HG03095 (cell line): ENCODE measurements at regions not wholly inside any gene's neighbourhood (a gene's known extent, or its start where the extent isn't known, plus 50 kb on each side); places are given as distances from the start of the nearest gene placed in this dataset.

Experiments
- ATAC-seq: cut with Tn5 transposase; IDR thresholded peaks from one replicate; pipeline ENCODE4 v1.9.1; 2021; ENCODE audit warnings: moderate library complexity; ENCODE audit not compliant: unreplicated experiment

- no peak for ATAC-seq
Measured at GRCh38 chr18:39414009-39414700, 1848.6 kb upstream of the CELF4 start.

GRCh38 chr18:39406941-39407340 is 1841.3 kb upstream of the CELF4 start:
- ATAC-seq: no peak

GRCh38 chr18:39403121-39403520 is 1837.5 kb upstream of the CELF4 start:
- no peak for ATAC-seq

GRCh38 chr18:39399662-39400061 is 1834.1 kb upstream of the CELF4 start:
- ATAC-seq: no peak

- ATAC-seq: no peak
Measured at GRCh38 chr18:39396168-39396567, 1830.6 kb upstream of the CELF4 start.

GRCh38 chr18:39389800-39390379 is 1824.3 kb upstream of the CELF4 start:
- no peak for ATAC-seq

GRCh38 chr18:39380866-39381265 is 1815.3 kb upstream of the CELF4 start:
- ATAC-seq: no peak

GRCh38 chr18:39380186-39380725 is 1814.7 kb upstream of the CELF4 start:
- ATAC-seq: no peak

GRCh38 chr18:39375066-39375465 is 1809.5 kb upstream of the CELF4 start:
- ATAC-seq: no peak

- ATAC-seq: no peak
Measured at GRCh38 chr18:39371996-39372395, 1806.4 kb upstream of the CELF4 start.

- no peak for ATAC-seq
Measured at GRCh38 chr18:39366656-39367055, 1801.1 kb upstream of the CELF4 start.

GRCh38 chr18:39365836-39366485 is 1800.4 kb upstream of the CELF4 start:
- ATAC-seq: no peak

- ATAC-seq: no peak
Measured at GRCh38 chr18:39360072-39360471, 1794.5 kb upstream of the CELF4 start.

- no peak for ATAC-seq
Measured at GRCh38 chr18:39359636-39360035, 1794.0 kb upstream of the CELF4 start.

- no peak for ATAC-seq
Measured at GRCh38 chr18:39350945-39351344, 1785.3 kb upstream of the CELF4 start.

GRCh38 chr18:39349801-39350200 is 1784.2 kb upstream of the CELF4 start:
- no peak for ATAC-seq

GRCh38 chr18:39348757-39349156 is 1783.2 kb upstream of the CELF4 start:
- no peak for ATAC-seq

GRCh38 chr18:39347701-39348100 is 1782.1 kb upstream of the CELF4 start:
- ATAC-seq: no peak

GRCh38 chr18:39346916-39347315 is 1781.3 kb upstream of the CELF4 start:
- no peak for ATAC-seq

- no peak for ATAC-seq
Measured at GRCh38 chr18:39345321-39345720, 1779.7 kb upstream of the CELF4 start.

GRCh38 chr18:39344487-39344886 is 1778.9 kb upstream of the CELF4 start:
- ATAC-seq: no peak

- no peak for ATAC-seq
Measured at GRCh38 chr18:39341129-39341528, 1775.5 kb upstream of the CELF4 start.
